WI38 (cell line): ENCODE measurements at regions not wholly inside any gene's neighbourhood (a gene's known extent, or its start where the extent isn't known, plus 50 kb on each side); places are given as distances from the start of the nearest gene placed in this dataset.

Experiments used
- H3K4me3 ChIP-seq: 2 replicates; pipeline ENCODE4 v1.5.1; 2011; ENCODE audit warnings: low read depth, mild to moderate bottlenecking, control low read depth, low read length
- CTCF ChIP-seq: IDR thresholded peaks from 2 replicates; pipeline ENCODE4 v1.5.1; 2012; ENCODE audit warnings: low read depth, mild to moderate bottlenecking, control low read depth, low read length

GRCh38 chr7:31418928-31419327 is 78.4 kb upstream of the NEUROD6 start:
- no peak overlapping the region for H3K4me3 ChIP-seq
- TF ChIP-seq CTCF, result no peak

- no peak overlapping the region for H3K4me3 ChIP-seq
- TF ChIP-seq CTCF, result no peak
Observed at GRCh38 chr7:31419505-31420055, 79.1 kb upstream of the NEUROD6 start.

- TF ChIP-seq CTCF, result no peak
- no peak overlapping the region for H3K4me3 ChIP-seq
Observed at GRCh38 chr7:31420948-31421347, 80.4 kb upstream of the NEUROD6 start.

- TF ChIP-seq CTCF, result no peak
- H3K4me3 ChIP-seq, result no peak overlapping the region
Observed at GRCh38 chr7:31421607-31422006, 81.1 kb upstream of the NEUROD6 start.

- H3K4me3 ChIP-seq, result no peak overlapping the region
- TF ChIP-seq CTCF, result no peak
Observed at GRCh38 chr7:31423994-31424393, 83.5 kb upstream of the NEUROD6 start.

- H3K4me3 ChIP-seq, result no peak overlapping the region
- no peak for TF ChIP-seq CTCF
Observed at GRCh38 chr7:31432176-31432575, 81.7 kb upstream of the ITPRID1 start.

- H3K4me3 ChIP-seq, result no peak overlapping the region
- no peak for TF ChIP-seq CTCF
Observed at GRCh38 chr7:31432836-31433340, 81.0 kb upstream of the ITPRID1 start.
